SU-DHL-6 (cell line): ENCODE measurements at regions not wholly inside any gene's neighbourhood (a gene's known extent, or its start where the extent isn't known, plus 50 kb on each side); places are given as distances from the start of the nearest gene placed in this dataset.

Experiments
- H2AFZ ChIP-seq: fragments of 200-600 bp; sonication (generic); 2 replicates; pipeline ENCODE4 v1.6.1; 2014; ENCODE audit warnings: low read depth, mild to moderate bottlenecking, moderate library complexity, mixed read lengths, antibody characterized with exemption, low read length; ENCODE audit not compliant: severe bottlenecking
- H3F3A ChIP-seq: fragments of 200-600 bp; shearing (Covaris generic); 2 replicates; pipeline ENCODE4 v1.6.0; 2016; ENCODE audit warnings: antibody characterized with exemption, mild to moderate bottlenecking; ENCODE audit not compliant: insufficient read depth
- H3K27ac ChIP-seq: fragments of 200-600 bp; sonication (generic); 2 replicates; pipeline ENCODE4 v1.5.1; 2016; ENCODE audit warnings: low read depth, mild to moderate bottlenecking, low read length, moderate library complexity, mixed read lengths
- H3K27me3 ChIP-seq: fragments of 200-600 bp; sonication (generic), shearing (Covaris generic); 2 replicates; pipeline ENCODE4 v1.6.0; 2014; ENCODE audit warnings: mild to moderate bottlenecking, low read length
- H3K36me3 ChIP-seq: fragments of 200-600 bp; sonication (generic); 2 replicates; pipeline ENCODE4 v1.6.1; 2014; ENCODE audit warnings: mild to moderate bottlenecking, low read length, mixed read lengths
- H3K4me2 ChIP-seq: fragments of 300-600, 200-600 bp; shearing (Covaris generic), sonication (generic); 2 replicates; pipeline ENCODE4 v1.6.0; 2014; ENCODE audit warnings: low read length, low read depth, mild to moderate bottlenecking; ENCODE audit not compliant: poor library complexity, severe bottlenecking
- H3K4me3 ChIP-seq: fragments of 200-600 bp; sonication (generic); 2 replicates; pipeline ENCODE4 v1.5.1; 2014; ENCODE audit warnings: antibody characterized with exemption, low read length, mild to moderate bottlenecking, mixed read lengths; ENCODE audit not compliant: insufficient read depth, poor library complexity, severe bottlenecking
- H3K79me2 ChIP-seq: fragments of 200-600 bp; sonication (generic); 2 replicates; pipeline ENCODE4 v1.6.1; 2014; ENCODE audit warnings: mild to moderate bottlenecking, low read length, moderate library complexity; ENCODE audit not compliant: insufficient read depth
- H3K9ac ChIP-seq: fragments of 200-600 bp; sonication (generic); 2 replicates; pipeline ENCODE4 v1.7.0; 2014; ENCODE audit warnings: mild to moderate bottlenecking, low read length
- H3K9me2 ChIP-seq: fragments of 200-600 bp; sonication (generic); replicated peaks from 2 replicates; pipeline ENCODE4 v1.6.1; 2014; ENCODE audit warnings: low read length; ENCODE audit not compliant: insufficient read depth
- H3K9me3 ChIP-seq: fragments of 200-600 bp; sonication (generic); 2 replicates; pipeline ENCODE4 v1.6.1; 2014; ENCODE audit warnings: low read length, mixed read lengths; ENCODE audit not compliant: insufficient read depth
- H4K20me1 ChIP-seq: fragments of 200-600 bp; sonication (generic); 2 replicates; pipeline ENCODE4 v1.6.1; 2014; ENCODE audit warnings: low read depth, mild to moderate bottlenecking, antibody characterized with exemption, low read length, moderate library complexity, mixed read lengths
- EZH2phosphoT487 ChIP-seq: fragments of 200-600 bp; sonication (generic), shearing (Covaris generic); conservative IDR thresholded peaks from 2 replicates; pipeline ENCODE4 v1.6.1; 2018; ENCODE audit warnings: mild to moderate bottlenecking, antibody characterized with exemption, low read length, moderate library complexity, mixed read lengths
- TF ChIP-seq, protein P1 (sequence below): fragments of 200-600 bp; sonication (generic); IDR thresholded peaks from one replicate; pipeline ENCODE4 v1.5.1; 2017; ENCODE audit warnings: antibody characterized with exemption, mild to moderate bottlenecking, low read length, moderate library complexity; ENCODE audit not compliant: insufficient read depth, poor library complexity, severe bottlenecking

- Histone ChIP-seq H4K20me1 (no peaks in the 10 kb centered on the region), H3F3A (no peaks in the 10 kb centered on the region), H3K4me3 (no peak overlapping the region), H3K9me3 (no peaks in the 10 kb centered on the region), H3K36me3 (no peaks in the 10 kb centered on the region), H3K79me2 (no peaks in the 10 kb centered on the region), H3K27me3 (no peaks in the 10 kb centered on the region), H2AFZ (no peak overlapping the region), H3K9me2 (no peaks in the 10 kb centered on the region), H3K9ac (no peak overlapping the region), H3K27ac (no peak overlapping the region), H3K4me2 (no peak overlapping the region)
- TF ChIP-seq, protein P1, sequence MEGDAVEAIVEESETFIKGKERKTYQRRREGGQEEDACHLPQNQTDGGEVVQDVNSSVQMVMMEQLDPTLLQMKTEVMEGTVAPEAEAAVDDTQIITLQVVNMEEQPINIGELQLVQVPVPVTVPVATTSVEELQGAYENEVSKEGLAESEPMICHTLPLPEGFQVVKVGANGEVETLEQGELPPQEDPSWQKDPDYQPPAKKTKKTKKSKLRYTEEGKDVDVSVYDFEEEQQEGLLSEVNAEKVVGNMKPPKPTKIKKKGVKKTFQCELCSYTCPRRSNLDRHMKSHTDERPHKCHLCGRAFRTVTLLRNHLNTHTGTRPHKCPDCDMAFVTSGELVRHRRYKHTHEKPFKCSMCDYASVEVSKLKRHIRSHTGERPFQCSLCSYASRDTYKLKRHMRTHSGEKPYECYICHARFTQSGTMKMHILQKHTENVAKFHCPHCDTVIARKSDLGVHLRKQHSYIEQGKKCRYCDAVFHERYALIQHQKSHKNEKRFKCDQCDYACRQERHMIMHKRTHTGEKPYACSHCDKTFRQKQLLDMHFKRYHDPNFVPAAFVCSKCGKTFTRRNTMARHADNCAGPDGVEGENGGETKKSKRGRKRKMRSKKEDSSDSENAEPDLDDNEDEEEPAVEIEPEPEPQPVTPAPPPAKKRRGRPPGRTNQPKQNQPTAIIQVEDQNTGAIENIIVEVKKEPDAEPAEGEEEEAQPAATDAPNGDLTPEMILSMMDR, result no peak
- TF ChIP-seq EZH2phosphoT487, result no peak
These were observed 1265.1 kb upstream of the SPRY2 start for GRCh38 chr13:81606074-81606473.

- Histone ChIP-seq H3K9me3 (no peaks in the 10 kb centered on the region), H2AFZ (no peak overlapping the region), H3K4me2 (no peak overlapping the region), H3F3A (no peaks in the 10 kb centered on the region), H3K9me2 (no peaks in the 10 kb centered on the region), H3K9ac (no peak overlapping the region), H3K79me2 (no peaks in the 10 kb centered on the region), H3K27ac (no peak overlapping the region), H3K27me3 (no peaks in the 10 kb centered on the region), H3K36me3 (no peaks in the 10 kb centered on the region), H3K4me3 (no peak overlapping the region), H4K20me1 (no peaks in the 10 kb centered on the region)
- TF ChIP-seq, protein P1, result no peak
- no peak for TF ChIP-seq EZH2phosphoT487
These were observed 1261.3 kb upstream of the SPRY2 start for GRCh38 chr13:81602241-81602640.

DNA sequence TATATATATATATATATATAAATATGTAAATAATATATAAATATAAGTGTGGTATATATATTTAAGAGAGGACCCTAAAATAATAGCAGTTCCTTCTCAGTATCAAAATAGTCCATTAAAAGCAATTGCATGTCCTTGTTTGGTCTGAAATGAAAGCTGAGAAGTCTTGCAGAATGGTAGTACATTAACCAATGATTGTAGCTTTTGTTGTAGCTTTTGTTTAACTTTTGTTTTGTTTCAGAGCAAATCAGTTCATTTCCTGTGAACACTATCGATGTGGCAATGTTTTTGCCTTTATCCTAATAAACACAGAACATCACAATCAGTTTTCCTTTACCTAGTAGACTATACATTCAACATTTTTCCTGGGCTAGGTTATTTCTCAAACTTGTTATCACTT, 1256.2 kb upstream of the SPRY2 start:
- Histone ChIP-seq H3K9ac (no peak overlapping the region), H3K9me3 (no peaks in the 10 kb centered on the region), H3K4me3 (no peak overlapping the region), H3K4me2 (no peak overlapping the region), H3F3A (no peaks in the 10 kb centered on the region), H3K27me3 (no peaks in the 10 kb centered on the region), H3K9me2 (no peaks in the 10 kb centered on the region), H4K20me1 (no peaks in the 10 kb centered on the region), H2AFZ (no peak overlapping the region), H3K79me2 (no peaks in the 10 kb centered on the region), H3K27ac (no peak overlapping the region), H3K36me3 (no peaks in the 10 kb centered on the region)
- TF ChIP-seq EZH2phosphoT487, result no peak
- TF ChIP-seq, protein P1, result no peak
